ENCODE measurements at regions not wholly inside any gene's neighbourhood (a gene's known extent, or its start where the extent isn't known, plus 50 kb on each side); places are given as distances from the start of the nearest gene placed in this dataset.

GRCh38 chr18:7456376-7456775, 110.7 kb upstream of the PTPRM start:
- Mint-ChIP-seq H3K36me3 (ENCODE audit: low read depth) (no peaks in the 10 kb centered on the region), H3K4me3 (no peak overlapping the region), H3K9me3 (no peaks in the 10 kb centered on the region), H3K4me1 (ENCODE audit: low read depth) (no peaks in the 10 kb centered on the region), H3K27me3 (no peaks in the 10 kb centered on the region), H3K27ac (no peak overlapping the region)
- Histone ChIP-seq H3K27ac (ENCODE audit: low read depth in 1 of 2, low read length in 2 of 2) (no peak overlapping the region), H3K4me1 (ENCODE audit: insufficient read depth, low read length) (no peaks in the 10 kb centered on the region), H3K27me3 (ENCODE audit: control insufficient read depth in 1 of 2, insufficient read depth in 2 of 2, low read length in 2 of 2) (no peaks in the 10 kb centered on the region), H3K4me3 (ENCODE audit: low read length) (no peak overlapping the region), H3K36me3 (ENCODE audit: insufficient read depth, low read length) (no peaks in the 10 kb centered on the region), H3K9me3 (ENCODE audit: control insufficient read depth in 1 of 2, insufficient read depth in 1 of 2, low read length in 2 of 2) (peaks cover 0 to 21% of the 10 kb centered on the region in 2 experiments)
- ChIA-PET CTCF (no interaction called here), POLR2A (no interaction called here)
- DNase-seq (no peak), ATAC-seq (ENCODE audit: poor library complexity) (no peak)
- intact Hi-C loops (cut with DNase I, micrococcal nuclease) = no loop called here
- TF ChIP-seq CTCF (IDR thresholded peaks at IDR 0.05) = no peak

- DNase-seq (no peak), ATAC-seq (ENCODE audit: poor library complexity) (no peak)
- H3K4me1 Mint-ChIP-seq (ENCODE audit: low read depth) = no peaks in the 10 kb centered on the region
- no peak overlapping the region for H3K27ac Mint-ChIP-seq
- Histone ChIP-seq H3K27ac (ENCODE audit: low read depth in 1 of 2, low read length in 2 of 2) (no peak overlapping the region), H3K4me1 (ENCODE audit: insufficient read depth, low read length) (no peaks in the 10 kb centered on the region), H3K36me3 (ENCODE audit: insufficient read depth, low read length) (no peaks in the 10 kb centered on the region), H3K27me3 (ENCODE audit: control insufficient read depth in 1 of 2, insufficient read depth in 2 of 2, low read length in 2 of 2) (no peaks in the 10 kb centered on the region), H3K4me3 (ENCODE audit: low read length) (no peak overlapping the region), H3K9me3 (ENCODE audit: control insufficient read depth in 1 of 2, insufficient read depth in 1 of 2, low read length in 2 of 2) (peaks cover 0 to 21% of the 10 kb centered on the region in 2 experiments)
- ChIA-PET CTCF (no interaction called here), POLR2A (no interaction called here)
- no peak for TF ChIP-seq CTCF (IDR thresholded peaks at IDR 0.05)
- no peaks in the 10 kb centered on the region for H3K9me3 Mint-ChIP-seq
- no peaks in the 10 kb centered on the region for H3K27me3 Mint-ChIP-seq
- H3K4me3 Mint-ChIP-seq = no peak overlapping the region
- intact Hi-C loops (cut with DNase I, micrococcal nuclease) = no loop called here
- no peaks in the 10 kb centered on the region for H3K36me3 Mint-ChIP-seq (ENCODE audit: low read depth)
Measured at GRCh38 chr18:7457262-7457661, 109.9 kb upstream of the PTPRM start.

GRCh38 chr18:7458884-7459283, 108.2 kb upstream of the PTPRM start:
- Mint-ChIP-seq H3K27ac (no peak overlapping the region), H3K9me3 (no peaks in the 10 kb centered on the region), H3K4me1 (ENCODE audit: low read depth) (no peaks in the 10 kb centered on the region), H3K4me3 (no peak overlapping the region), H3K27me3 (no peaks in the 10 kb centered on the region), H3K36me3 (ENCODE audit: low read depth) (no peaks in the 10 kb centered on the region)
- ATAC-seq (ENCODE audit: poor library complexity) (no peak), DNase-seq (no peak)
- H3K27me3 ChIP-seq (ENCODE audit: control insufficient read depth in 1 of 2, insufficient read depth in 2 of 2, low read length in 2 of 2) = no peaks in the 10 kb centered on the region
- intact Hi-C loops (cut with DNase I, micrococcal nuclease) = no loop called here
- H3K4me1 ChIP-seq (ENCODE audit: insufficient read depth, low read length) = no peaks in the 10 kb centered on the region
- TF ChIP-seq CTCF (IDR thresholded peaks at IDR 0.05) = no peak
- no peak overlapping the region for H3K27ac ChIP-seq (ENCODE audit: low read depth in 1 of 2, low read length in 2 of 2)
- H3K9me3 ChIP-seq (ENCODE audit: control insufficient read depth in 1 of 2, insufficient read depth in 1 of 2, low read length in 2 of 2) = peaks cover 0 to 21% of the 10 kb centered on the region in 2 experiments
- POLR2A ChIA-PET = no interaction called here
- no peaks in the 10 kb centered on the region for H3K36me3 ChIP-seq (ENCODE audit: insufficient read depth, low read length)
- CTCF ChIA-PET = no interaction called here
- no peak overlapping the region for H3K4me3 ChIP-seq (ENCODE audit: low read length)

Data from CD4-positive, alpha-beta T cell (primary cell).